HepG2 (cell line): ENCODE measurements at regions not wholly inside any gene's neighbourhood (a gene's known extent, or its start where the extent isn't known, plus 50 kb on each side); places are given as distances from the start of the nearest gene placed in this dataset.

Experiments used
- ATAC-seq: fragments of 200-7000 bp; cut with Tn5 transposase; 3 replicates; pipeline ENCODE4 v1.9.1; 2020; ENCODE audit warnings: mild to moderate bottlenecking, moderate library complexity
- BruUV-seq: library from RNA; stranded (reverse); fragments of 400-500 nt; replicated peaks from 2 replicates; lab custom pipeline; 2021; lab: Mats Ljungman, UMichigan
- CTCF ChIA-PET: fragments of 300-600 bp; formaldehyde crosslinking; extraction: SDS; loops from one replicate; lab custom pipeline; 2021; ENCODE audit warnings: low total read pairs, inconsistent platforms, low intra/inter-chr PET ratio; lab: Yijun Ruan, JAX
- POLR2A ChIA-PET: fragments of 350-600 bp; sonication (Branson Sonifier 250); formaldehyde crosslinking; loops from one replicate; lab custom pipeline; 2020; ENCODE audit warnings: antibody characterized with exemption, inconsistent platforms; lab: Yijun Ruan, JAX
- DNase-seq: peaks from one replicate; pipeline ENCODE4 v3.0.0-alpha.2; 2015; ENCODE audit warnings: low spot score
- FAIRE-seq: peaks from 3 replicates; lab custom pipeline; 2011; peaks lifted over from hg19 to GRCh38; lab: Jason Lieb, UNC
- H2AFZ ChIP-seq: one replicate; pipeline ENCODE4 v1.6.1; 2011; ENCODE audit warnings: low read length, inconsistent platforms
- H3K27ac ChIP-seq: fragments of 300-600 bp; 3 replicates; pipeline ENCODE4 v1.8.0; 2011; ENCODE audit warnings: mixed run types, mild to moderate bottlenecking, mixed read lengths, low read length, inconsistent platforms; ENCODE audit not compliant: insufficient read depth; ENCODE audit errors: extremely low read length
- H3K27me3 ChIP-seq, 2 experiments: fragments of 200-600 bp in 1 of 2; 2 replicates in 1 of 2; 3 replicates in 1 of 2; pipeline versions ENCODE4 v1.6.0 to v1.8.0; 2011; ENCODE audit warnings: low read length in 2 of 2, mild to moderate bottlenecking in 2 of 2, moderate library complexity in 2 of 2, inconsistent platforms in 1 of 2; ENCODE audit not compliant: insufficient read depth in 2 of 2, control insufficient read depth in 1 of 2
- H3K36me3 ChIP-seq, 2 experiments: fragments of 200-600 bp in 1 of 2; replicated peaks in 1 of 2; 2 replicates in 1 of 2; 3 replicates in 1 of 2; pipeline versions ENCODE4 v1.5.1 to v1.8.0; 2011; ENCODE audit warnings: low read length in 2 of 2, inconsistent platforms in 1 of 2; ENCODE audit not compliant: insufficient read depth in 2 of 2, control insufficient read depth in 1 of 2
- H3K4me1 ChIP-seq: 2 replicates; pipeline ENCODE4 v1.5.1; 2012; ENCODE audit warnings: low read length, inconsistent platforms; ENCODE audit not compliant: insufficient read depth
- H3K4me2 ChIP-seq: 2 replicates; pipeline ENCODE4 v1.6.0; 2011; ENCODE audit warnings: low read depth, low read length, inconsistent platforms
- H3K4me3 ChIP-seq, 3 experiments: fragments of 200-600 bp in 1 of 3; sonication (generic), shearing (Covaris generic) in 1 of 3; replicated peaks in 1 of 3; 2 replicates each; pipeline ENCODE4 v1.5.1; 2011 to 2016; ENCODE audit warnings: low read length in 3 of 3, inconsistent platforms in 2 of 3, low read depth in 2 of 3, mild to moderate bottlenecking in 2 of 3, control low read depth in 1 of 3, mixed read lengths in 1 of 3; ENCODE audit not compliant: insufficient read depth in 1 of 3
- H3K79me2 ChIP-seq: one replicate; pipeline ENCODE4 v1.6.1; 2011; ENCODE audit warnings: low read length, inconsistent platforms; ENCODE audit not compliant: insufficient read depth
- H3K9ac ChIP-seq: 2 replicates; pipeline ENCODE4 v1.6.0; 2011; ENCODE audit warnings: mild to moderate bottlenecking, low read depth, low read length, inconsistent platforms; ENCODE audit not compliant: insufficient read depth
- H3K9me3 ChIP-seq: 2 replicates; pipeline ENCODE4 v1.5.1; 2012; ENCODE audit warnings: mild to moderate bottlenecking, low read length
- H4K20me1 ChIP-seq: 2 replicates; pipeline ENCODE4 v1.6.0; 2011; ENCODE audit warnings: inconsistent platforms, mild to moderate bottlenecking, low read length, moderate library complexity; ENCODE audit not compliant: insufficient read depth
- ARID5B ChIP-seq: IDR thresholded peaks from 2 replicates; pipeline ENCODE4 v1.4.0; 2020; ENCODE audit warnings: mild to moderate bottlenecking, missing genetic modification reagents
- BCL6 ChIP-seq: IDR thresholded peaks from 2 replicates; pipeline ENCODE4 v1.6.1; 2016; ENCODE audit warnings: missing genetic modification reagents, missing compliant biosample characterization
- ELF4 ChIP-seq: sonication (generic); formaldehyde crosslinking; IDR thresholded peaks from 2 replicates; pipeline ENCODE4 v1.5.0; 2020; ENCODE audit warnings: missing genetic modification reagents, mild to moderate bottlenecking, moderate library complexity, borderline replicate concordance
- MED8 ChIP-seq: sonication (generic); formaldehyde crosslinking; IDR thresholded peaks from 2 replicates; pipeline ENCODE4 v1.8.1; 2023; ENCODE audit warnings: mild to moderate bottlenecking, missing genetic modification reagents; ENCODE audit not compliant: insufficient replicate concordance
- MIER2 ChIP-seq: IDR thresholded peaks from 2 replicates; pipeline ENCODE4 v1.6.1; 2016; ENCODE audit warnings: missing biosample characterization, missing genetic modification reagents
- NFKBIZ ChIP-seq: IDR thresholded peaks from 2 replicates; pipeline ENCODE4 v1.6.1; 2018; ENCODE audit warnings: missing genetic modification reagents, missing compliant biosample characterization
- ONECUT2 ChIP-seq: sonication (generic); formaldehyde crosslinking; IDR thresholded peaks from 2 replicates; pipeline ENCODE4 v1.4.0; 2020; ENCODE audit warnings: missing genetic modification reagents
- POLR2AphosphoS2 ChIP-seq: IDR thresholded peaks from 2 replicates; pipeline ENCODE4 v1.6.1; 2011; ENCODE audit warnings: low read depth, low read length, improper control_type of control experiment
- ZMYM3 ChIP-seq: sonication (generic); formaldehyde crosslinking; IDR thresholded peaks from 2 replicates; pipeline ENCODE4 v1.5.1; 2020; ENCODE audit warnings: mild to moderate bottlenecking, missing genetic modification reagents
- ZNF367 ChIP-seq: sonication (generic); formaldehyde crosslinking; IDR thresholded peaks from 2 replicates; pipeline ENCODE4 v1.4.0; 2020; ENCODE audit warnings: missing genetic modification reagents, borderline replicate concordance
- ZNF496 ChIP-seq: sonication (generic); formaldehyde crosslinking; IDR thresholded peaks from 2 replicates; pipeline ENCODE4 v1.8.1; 2023; ENCODE audit warnings: mild to moderate bottlenecking, moderate library complexity, missing genetic modification reagents; ENCODE audit not compliant: insufficient replicate concordance
- ZNF547 ChIP-seq: sonication (generic); formaldehyde crosslinking; IDR thresholded peaks from 2 replicates; pipeline ENCODE4 v1.5.1; 2020; ENCODE audit warnings: mild to moderate bottlenecking, missing genetic modification reagents
- ZNF576 ChIP-seq: sonication (generic); formaldehyde crosslinking; IDR thresholded peaks from 2 replicates; pipeline ENCODE4 v1.4.0; 2020; ENCODE audit warnings: mild to moderate bottlenecking, missing genetic modification reagents
- ZNF605 ChIP-seq: sonication (generic); formaldehyde crosslinking; IDR thresholded peaks from 2 replicates; pipeline ENCODE4 v1.8.0; 2022; ENCODE audit warnings: mild to moderate bottlenecking, missing genetic modification reagents
- ZNF614 ChIP-seq: IDR thresholded peaks from 2 replicates; pipeline ENCODE4 v1.6.1; 2018; ENCODE audit warnings: missing biosample characterization, missing genetic modification reagents, inconsistent platforms, borderline replicate concordance
- WGBS: methylation state at CpG from one replicate; pipeline ENCODE4 v1.1.6; 2017; ENCODE audit warnings: low lambda C conversion rate; 5-methylcytosine and 5-hydroxymethylcytosine counted together
- in situ Hi-C: cut with HindIII; loops from 2 replicates; pipeline ENCODE4 v1.10.0; 2017; ENCODE audit warnings: low pct_unique_long_range_greater_than_20kb; ENCODE audit not compliant: extremely low pct_ligation_motif_present
- intact Hi-C: fragments of 100-400 bp; cut with micrococcal nuclease; formaldehyde crosslinking; loops from one replicate; pipeline ENCODE4 v1.10.0; 2022; ENCODE audit not compliant: unreplicated experiment
- TF ChIP-seq, protein P1 (sequence below): sonication (generic); formaldehyde crosslinking; conservative IDR thresholded peaks from 2 replicates; pipeline ENCODE4 v1.4.0; 2020; ENCODE audit warnings: mild to moderate bottlenecking, missing genetic modification reagents, moderate library complexity

DNA sequence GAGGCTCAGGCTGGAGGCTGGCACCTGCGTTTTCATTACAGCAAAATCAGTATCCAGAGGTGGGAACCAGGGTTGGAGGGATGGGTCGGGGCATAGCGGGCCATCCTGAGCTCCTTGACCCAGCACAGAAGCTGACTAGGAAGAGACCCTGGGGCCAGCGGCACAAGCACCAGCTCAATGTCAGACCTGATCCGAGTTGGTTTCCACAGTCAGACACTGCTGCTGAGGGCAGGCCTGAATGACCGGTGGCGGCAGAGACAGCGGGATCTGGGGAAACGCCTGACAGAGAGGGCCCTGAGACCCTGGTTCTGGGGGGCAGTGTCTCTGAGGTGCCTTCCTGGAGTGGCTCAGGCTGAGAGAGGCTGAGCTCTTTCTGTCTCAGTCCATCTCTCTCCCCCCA is 162.0 kb upstream of the C1orf174 start (continued):
- TF ChIP-seq ARID5B, result no peak
- no peak for TF ChIP-seq ZMYM3
- no peak for TF ChIP-seq ONECUT2
- no peak for TF ChIP-seq NFKBIZ (CRISPR knock-in tag)
- no peak for TF ChIP-seq POLR2AphosphoS2
- no peak for TF ChIP-seq ZNF367 (CRISPR knock-in tag)
- no peak for TF ChIP-seq MIER2 (CRISPR knock-in tag)

- POLR2A ChIA-PET, result no interaction called here
- BruUV-seq, result no TSS peak
- H3K36me3 ChIP-seq, result no peaks in the 10 kb centered on the region
- H3K4me2 ChIP-seq, result no peak overlapping the region
- in situ Hi-C loops (loop anchor here (25.0 kb wide), 1 partner anchor 150 kb away; the partner anchor contains the start of gene C1orf174), intact Hi-C loops (no loop called here)
- CTCF ChIA-PET, result no interaction called here
- 11% methylated on average over 10 of the region's 13 CpGs for WGBS
- no peaks in the 10 kb centered on the region for H3K4me1 ChIP-seq
- no peak for FAIRE-seq
- no peak for DNase-seq
- H3K9ac ChIP-seq, result no peak overlapping the region
- peak; percentile 39; the same call in 1 of the 3 replicates for ATAC-seq
- H4K20me1 ChIP-seq, result no peaks in the 10 kb centered on the region
- peaks cover 6 to 13% of the 10 kb centered on the region in 2 experiments; a peak in 3 of 5 replicates for H3K27me3 ChIP-seq
- no peak overlapping the region for H3K27ac ChIP-seq
- no peak overlapping the region for H3K4me3 ChIP-seq
- no peaks in the 10 kb centered on the region for H3K79me2 ChIP-seq
- H3K9me3 ChIP-seq, result peaks cover 22% of the 10 kb centered on the region
- H2AFZ ChIP-seq, result no peak overlapping the region
- TF ChIP-seq ZNF576 (CRISPR knock-in tag) (no peak), BCL6 (CRISPR knock-in tag) (no peak), ZNF547 (CRISPR knock-in tag) (no peak), MED8 (no peak), ZNF496 (CRISPR knock-in tag) (no peak), ELF4 (CRISPR knock-in tag) (no peak), ZNF614 (no peak), ZNF605 (CRISPR knock-in tag) (no peak)
- TF ChIP-seq, protein P1, sequence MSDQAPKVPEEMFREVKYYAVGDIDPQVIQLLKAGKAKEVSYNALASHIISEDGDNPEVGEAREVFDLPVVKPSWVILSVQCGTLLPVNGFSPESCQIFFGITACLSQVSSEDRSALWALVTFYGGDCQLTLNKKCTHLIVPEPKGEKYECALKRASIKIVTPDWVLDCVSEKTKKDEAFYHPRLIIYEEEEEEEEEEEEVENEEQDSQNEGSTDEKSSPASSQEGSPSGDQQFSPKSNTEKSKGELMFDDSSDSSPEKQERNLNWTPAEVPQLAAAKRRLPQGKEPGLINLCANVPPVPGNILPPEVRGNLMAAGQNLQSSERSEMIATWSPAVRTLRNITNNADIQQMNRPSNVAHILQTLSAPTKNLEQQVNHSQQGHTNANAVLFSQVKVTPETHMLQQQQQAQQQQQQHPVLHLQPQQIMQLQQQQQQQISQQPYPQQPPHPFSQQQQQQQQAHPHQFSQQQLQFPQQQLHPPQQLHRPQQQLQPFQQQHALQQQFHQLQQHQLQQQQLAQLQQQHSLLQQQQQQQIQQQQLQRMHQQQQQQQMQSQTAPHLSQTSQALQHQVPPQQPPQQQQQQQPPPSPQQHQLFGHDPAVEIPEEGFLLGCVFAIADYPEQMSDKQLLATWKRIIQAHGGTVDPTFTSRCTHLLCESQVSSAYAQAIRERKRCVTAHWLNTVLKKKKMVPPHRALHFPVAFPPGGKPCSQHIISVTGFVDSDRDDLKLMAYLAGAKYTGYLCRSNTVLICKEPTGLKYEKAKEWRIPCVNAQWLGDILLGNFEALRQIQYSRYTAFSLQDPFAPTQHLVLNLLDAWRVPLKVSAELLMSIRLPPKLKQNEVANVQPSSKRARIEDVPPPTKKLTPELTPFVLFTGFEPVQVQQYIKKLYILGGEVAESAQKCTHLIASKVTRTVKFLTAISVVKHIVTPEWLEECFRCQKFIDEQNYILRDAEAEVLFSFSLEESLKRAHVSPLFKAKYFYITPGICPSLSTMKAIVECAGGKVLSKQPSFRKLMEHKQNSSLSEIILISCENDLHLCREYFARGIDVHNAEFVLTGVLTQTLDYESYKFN (CRISPR knock-in tag), result no peak
Measured at GRCh38 chr1:4062560-4062959, 162.5 kb upstream of the C1orf174 start.
